ENCODE measurements at regions not wholly inside any gene's neighbourhood (a gene's known extent, or its start where the extent isn't known, plus 50 kb on each side); places are given as distances from the start of the nearest gene placed in this dataset.
"Not testable (repeated sequence)": the region's sequence is repeated elsewhere in the genome, so short reads cannot be mapped to it uniquely, and the experiment has no call there.

DNA sequence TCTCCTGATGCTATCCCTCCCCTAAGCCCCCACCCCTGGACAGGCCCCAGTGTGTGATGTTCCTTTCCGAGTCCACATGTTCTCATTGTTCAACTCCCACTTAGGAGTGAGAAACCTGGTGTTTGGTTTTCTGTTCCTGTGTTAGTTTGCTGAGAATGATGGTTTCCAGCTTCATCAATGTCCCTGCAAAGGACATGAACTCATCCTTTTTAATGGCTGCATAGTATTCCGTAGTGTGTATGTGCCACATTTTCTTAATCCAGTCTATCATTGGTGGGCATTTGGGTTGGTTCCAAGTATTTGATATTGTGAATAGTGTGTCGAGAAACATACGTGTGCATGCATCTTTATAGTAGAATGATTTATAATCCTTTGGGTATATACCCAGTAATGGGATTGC is 80.0 kb upstream of the SGO1 start:
- dilution Hi-C loops (cut with HindIII; ENCODE audit: low sequenced_read_pairs, unreplicated experiment); H3K4me3 ChIP-seq (ENCODE audit: insufficient read depth, low read depth, low read length): not testable (repeated sequence)
- WGBS, 2 experiments (ENCODE audit: extremely low coverage in 2 of 2, insufficient read length in 1 of 2) = no CpG with 5 or more reads among the region's 4 CpGs

More for the DNA sequence above, 80.0 kb upstream of the SGO1 start:
- H3K14ac ChIP-seq (replicated peaks; ENCODE audit: low read depth, low read length); H3K27me3 ChIP-seq (ENCODE audit: control insufficient read depth, insufficient read depth, low read length); ATAC-seq (ENCODE audit: low read depth); H3K23ac ChIP-seq (ENCODE audit: low read depth, low read length); H3K56ac ChIP-seq (ENCODE audit: extremely low read depth, insufficient read depth, low read length); H2BK5ac ChIP-seq (ENCODE audit: low read depth, low read length, poor library complexity, severe bottlenecking); H3K79me1 ChIP-seq (ENCODE audit: low read depth in 1 of 2, low read length in 2 of 2); H2BK15ac ChIP-seq (ENCODE audit: low read depth, low read length); DNase-seq; H3K4me2 ChIP-seq (ENCODE audit: low read depth, low read length); CTCF ChIA-PET; H3K9me3 ChIP-seq (ENCODE audit: control insufficient read depth, insufficient read depth, low read length); H3K4ac ChIP-seq (ENCODE audit: low read depth, low read length); in situ Hi-C loops (cut with MboI; ENCODE audit: low sequenced_read_pairs); H3K4me1 ChIP-seq (ENCODE audit: control insufficient read depth, insufficient read depth, low read length); H4K20me1 ChIP-seq (ENCODE audit: insufficient read depth, low read length); H2BK120ac ChIP-seq (ENCODE audit: low read depth, low read length); H3K9ac ChIP-seq (ENCODE audit: low read depth, low read length); H3K36me3 ChIP-seq (ENCODE audit: control insufficient read depth, insufficient read depth, low read length); BruUV-seq (replicated peaks); H3K9me1 ChIP-seq (ENCODE audit: insufficient read depth, low read length); H4K5ac ChIP-seq (ENCODE audit: low read depth, low read length); intact Hi-C loops (cut with micrococcal nuclease); H3K18ac ChIP-seq (ENCODE audit: low read depth, low read length); POLR2A ChIA-PET (ENCODE audit: unreplicated experiment); H4K91ac ChIP-seq (ENCODE audit: insufficient read depth, low read depth, low read length); H3K27ac ChIP-seq (ENCODE audit: insufficient read depth, low read length); H4K8ac ChIP-seq (ENCODE audit: low read depth in 2 of 2, low read length in 2 of 2); H2BK20ac ChIP-seq (ENCODE audit: low read depth, low read length); H2AFZ ChIP-seq (replicated peaks; ENCODE audit: low read length, poor library complexity); H2AK9ac ChIP-seq (replicated peaks; ENCODE audit: low read depth, low read length, poor library complexity); H2AK5ac ChIP-seq (ENCODE audit: low read depth, low read length): not testable (repeated sequence)
